ENCODE measurements at regions not wholly inside any gene's neighbourhood (a gene's known extent, or its start where the extent isn't known, plus 50 kb on each side); places are given as distances from the start of the nearest gene placed in this dataset.

- TF ChIP-seq BACH2 (CRISPR knock-in tag; IDR thresholded peaks at IDR 0.05; ENCODE audit: borderline replicate concordance) (no peak), ZNF8 (CRISPR knock-in tag; IDR thresholded peaks at IDR 0.05) (no peak), PATZ1 (CRISPR knock-in tag; IDR thresholded peaks at IDR 0.05; ENCODE audit: borderline replicate concordance) (no peak), ZC3H10 (CRISPR knock-in tag; IDR thresholded peaks at IDR 0.05) (no peak)
These were observed 180.0 kb upstream of the TGFBR2 start for GRCh38 chr3:30426293-30426993.

All from SK-N-SH treated with all-trans-retinoic acid at 6 μM for 48 hours (cell line).